ENCODE measurements at regions not wholly inside any gene's neighbourhood (a gene's known extent, or its start where the extent isn't known, plus 50 kb on each side); places are given as distances from the start of the nearest gene placed in this dataset.

DNA sequence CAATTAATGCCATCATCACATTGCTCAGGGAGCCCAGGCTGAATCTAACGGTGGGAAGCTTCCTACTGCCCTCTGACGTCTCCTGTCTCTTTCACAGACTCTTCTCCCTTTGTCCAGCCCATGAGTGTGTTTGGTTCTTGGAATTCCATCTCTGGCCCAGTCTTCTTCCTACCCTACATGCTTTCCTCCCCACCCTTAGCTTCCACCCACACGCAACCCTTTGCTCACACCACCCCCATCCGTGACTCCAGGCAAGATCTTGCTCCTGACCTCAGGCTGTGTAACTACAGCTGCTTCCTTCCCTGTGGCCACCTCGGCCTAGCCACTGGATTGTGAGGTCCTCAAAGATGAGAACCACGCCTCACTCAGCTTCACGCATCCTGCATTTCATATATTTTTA, 72.3 kb upstream of the THBS1 start:
- in situ Hi-C loops (cut with HindIII; ENCODE audit: low pct_unique_long_range_greater_than_20kb, low sequenced_read_pairs): no loop called here
- H3K4me3 ChIP-seq (ENCODE audit: low read depth in 2 of 2, low read length in 2 of 2): no peak overlapping the region
- no peaks in the 10 kb centered on the region for H3K27me3 ChIP-seq (ENCODE audit: control insufficient read depth, insufficient read depth, low read length)
- CTCF ChIA-PET: no interaction called here
- intact Hi-C loops (cut with micrococcal nuclease; ENCODE audit: unreplicated experiment): no loop called here
- ATAC-seq (no peak; the same call in 1 of the 2 replicates), DNase-seq (ENCODE audit: low read depth, low spot score) (no peak)
- no peaks in the 10 kb centered on the region for H3K4me1 ChIP-seq (ENCODE audit: control insufficient read depth, insufficient read depth, low read length)
- POLR2A ChIA-PET: no interaction called here
- TF ChIP-seq, protein P1, sequence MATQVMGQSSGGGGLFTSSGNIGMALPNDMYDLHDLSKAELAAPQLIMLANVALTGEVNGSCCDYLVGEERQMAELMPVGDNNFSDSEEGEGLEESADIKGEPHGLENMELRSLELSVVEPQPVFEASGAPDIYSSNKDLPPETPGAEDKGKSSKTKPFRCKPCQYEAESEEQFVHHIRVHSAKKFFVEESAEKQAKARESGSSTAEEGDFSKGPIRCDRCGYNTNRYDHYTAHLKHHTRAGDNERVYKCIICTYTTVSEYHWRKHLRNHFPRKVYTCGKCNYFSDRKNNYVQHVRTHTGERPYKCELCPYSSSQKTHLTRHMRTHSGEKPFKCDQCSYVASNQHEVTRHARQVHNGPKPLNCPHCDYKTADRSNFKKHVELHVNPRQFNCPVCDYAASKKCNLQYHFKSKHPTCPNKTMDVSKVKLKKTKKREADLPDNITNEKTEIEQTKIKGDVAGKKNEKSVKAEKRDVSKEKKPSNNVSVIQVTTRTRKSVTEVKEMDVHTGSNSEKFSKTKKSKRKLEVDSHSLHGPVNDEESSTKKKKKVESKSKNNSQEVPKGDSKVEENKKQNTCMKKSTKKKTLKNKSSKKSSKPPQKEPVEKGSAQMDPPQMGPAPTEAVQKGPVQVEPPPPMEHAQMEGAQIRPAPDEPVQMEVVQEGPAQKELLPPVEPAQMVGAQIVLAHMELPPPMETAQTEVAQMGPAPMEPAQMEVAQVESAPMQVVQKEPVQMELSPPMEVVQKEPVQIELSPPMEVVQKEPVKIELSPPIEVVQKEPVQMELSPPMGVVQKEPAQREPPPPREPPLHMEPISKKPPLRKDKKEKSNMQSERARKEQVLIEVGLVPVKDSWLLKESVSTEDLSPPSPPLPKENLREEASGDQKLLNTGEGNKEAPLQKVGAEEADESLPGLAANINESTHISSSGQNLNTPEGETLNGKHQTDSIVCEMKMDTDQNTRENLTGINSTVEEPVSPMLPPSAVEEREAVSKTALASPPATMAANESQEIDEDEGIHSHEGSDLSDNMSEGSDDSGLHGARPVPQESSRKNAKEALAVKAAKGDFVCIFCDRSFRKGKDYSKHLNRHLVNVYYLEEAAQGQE (IDR thresholded peaks at IDR 0.05; ENCODE audit: insufficient read depth in 1 of 2, low read depth in 2 of 2, low read length in 1 of 2): no peak
- TF ChIP-seq SIN3A (IDR thresholded peaks at IDR 0.05; ENCODE audit: borderline replicate concordance, insufficient read depth, low read depth, low read length) (no peak), POLR2AphosphoS5 (IDR thresholded peaks at IDR 0.05; ENCODE audit: low read depth, low read length) (no peak), TCF7L2 (IDR thresholded peaks at IDR 0.05; ENCODE audit: low read depth, low read length) (no peak)
- TF ChIP-seq, protein P2, sequence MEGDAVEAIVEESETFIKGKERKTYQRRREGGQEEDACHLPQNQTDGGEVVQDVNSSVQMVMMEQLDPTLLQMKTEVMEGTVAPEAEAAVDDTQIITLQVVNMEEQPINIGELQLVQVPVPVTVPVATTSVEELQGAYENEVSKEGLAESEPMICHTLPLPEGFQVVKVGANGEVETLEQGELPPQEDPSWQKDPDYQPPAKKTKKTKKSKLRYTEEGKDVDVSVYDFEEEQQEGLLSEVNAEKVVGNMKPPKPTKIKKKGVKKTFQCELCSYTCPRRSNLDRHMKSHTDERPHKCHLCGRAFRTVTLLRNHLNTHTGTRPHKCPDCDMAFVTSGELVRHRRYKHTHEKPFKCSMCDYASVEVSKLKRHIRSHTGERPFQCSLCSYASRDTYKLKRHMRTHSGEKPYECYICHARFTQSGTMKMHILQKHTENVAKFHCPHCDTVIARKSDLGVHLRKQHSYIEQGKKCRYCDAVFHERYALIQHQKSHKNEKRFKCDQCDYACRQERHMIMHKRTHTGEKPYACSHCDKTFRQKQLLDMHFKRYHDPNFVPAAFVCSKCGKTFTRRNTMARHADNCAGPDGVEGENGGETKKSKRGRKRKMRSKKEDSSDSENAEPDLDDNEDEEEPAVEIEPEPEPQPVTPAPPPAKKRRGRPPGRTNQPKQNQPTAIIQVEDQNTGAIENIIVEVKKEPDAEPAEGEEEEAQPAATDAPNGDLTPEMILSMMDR (IDR thresholded peaks at IDR 0.05): no peak
- no TSS peak for BruUV-seq (replicated peaks)
- no peaks in the 10 kb centered on the region for H3K36me3 ChIP-seq (ENCODE audit: control insufficient read depth, insufficient read depth, low read length)
- H3K9me3 ChIP-seq (ENCODE audit: control insufficient read depth, insufficient read depth, low read depth, low read length): no peaks in the 10 kb centered on the region
- H3K27ac ChIP-seq (ENCODE audit: low read length): no peak overlapping the region

DNA sequence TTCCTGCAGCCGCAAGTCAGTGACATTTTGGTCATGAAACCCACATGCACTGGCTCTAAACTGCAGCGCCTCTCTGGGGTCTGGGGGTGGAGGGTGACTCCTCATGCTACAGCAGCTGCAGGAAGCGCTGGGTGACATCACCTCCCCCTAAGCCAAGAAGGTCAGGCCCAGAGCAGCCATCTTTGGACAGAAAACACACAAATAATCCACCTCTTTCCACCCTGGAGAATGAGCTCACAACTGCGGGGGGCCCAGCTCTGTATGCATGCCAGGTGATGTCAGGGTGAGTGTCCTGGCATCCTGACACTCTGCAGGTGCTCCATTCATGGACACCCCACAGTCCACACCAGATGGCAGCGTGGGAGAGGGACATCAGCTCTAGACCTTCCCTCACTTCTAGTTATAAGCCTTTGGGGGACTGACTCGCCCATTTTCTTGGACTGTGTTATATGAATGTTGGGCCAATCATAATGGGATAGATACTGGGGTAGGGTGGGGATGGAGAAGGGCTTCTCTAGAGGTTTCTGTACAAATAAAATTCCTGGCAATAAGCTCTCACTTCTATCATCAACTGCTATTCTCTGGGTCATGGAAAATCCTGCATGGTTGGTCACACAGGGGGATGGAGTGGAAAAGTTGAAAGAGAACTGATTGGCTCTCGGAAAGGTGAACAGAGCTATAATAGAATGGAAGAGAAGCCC, 70.7 kb upstream of the THBS1 start:
- no peak for DNase-seq (ENCODE audit: low read depth, low spot score)
- no TSS peak for BruUV-seq (replicated peaks)
- Histone ChIP-seq H3K4me3 (ENCODE audit: low read depth in 2 of 2, low read length in 2 of 2) (no peak overlapping the region), H3K36me3 (ENCODE audit: control insufficient read depth, insufficient read depth, low read length) (no peaks in the 10 kb centered on the region), H3K27ac (ENCODE audit: low read length) (no peak overlapping the region), H3K4me1 (ENCODE audit: control insufficient read depth, insufficient read depth, low read length) (no peaks in the 10 kb centered on the region), H3K27me3 (ENCODE audit: control insufficient read depth, insufficient read depth, low read length) (no peaks in the 10 kb centered on the region), H3K9me3 (ENCODE audit: control insufficient read depth, insufficient read depth, low read depth, low read length) (peaks cover 3% of the 10 kb centered on the region; the same call in 1 of the 2 replicates)
- in situ Hi-C loops (cut with HindIII; ENCODE audit: low pct_unique_long_range_greater_than_20kb, low sequenced_read_pairs): no loop called here
- ChIA-PET CTCF (no interaction called here), POLR2A (no interaction called here)
- ATAC-seq: no peak
- TF ChIP-seq, protein P2 (IDR thresholded peaks at IDR 0.05): no peak
- TF ChIP-seq POLR2AphosphoS5 (IDR thresholded peaks at IDR 0.05; ENCODE audit: low read depth, low read length): no peak
- intact Hi-C loops (cut with micrococcal nuclease; ENCODE audit: unreplicated experiment): no loop called here

Measured in Panc1 (cell line).